ENCODE measurements at regions not wholly inside any gene's neighbourhood (a gene's known extent, or its start where the extent isn't known, plus 50 kb on each side); places are given as distances from the start of the nearest gene placed in this dataset.
A peak's percentile ranks its signal among the peaks of the same experiment; 100 is the strongest.
"Not testable (repeated sequence)": the region's sequence is repeated elsewhere in the genome, so short reads cannot be mapped to it uniquely, and the experiment has no call there.

GRCh38 chr2:144972676-144973075 lies 452.8 kb upstream of the ZEB2 start:
- DNase-seq (ENCODE audit: low read depth in 2 of 2), result no peak

DNA sequence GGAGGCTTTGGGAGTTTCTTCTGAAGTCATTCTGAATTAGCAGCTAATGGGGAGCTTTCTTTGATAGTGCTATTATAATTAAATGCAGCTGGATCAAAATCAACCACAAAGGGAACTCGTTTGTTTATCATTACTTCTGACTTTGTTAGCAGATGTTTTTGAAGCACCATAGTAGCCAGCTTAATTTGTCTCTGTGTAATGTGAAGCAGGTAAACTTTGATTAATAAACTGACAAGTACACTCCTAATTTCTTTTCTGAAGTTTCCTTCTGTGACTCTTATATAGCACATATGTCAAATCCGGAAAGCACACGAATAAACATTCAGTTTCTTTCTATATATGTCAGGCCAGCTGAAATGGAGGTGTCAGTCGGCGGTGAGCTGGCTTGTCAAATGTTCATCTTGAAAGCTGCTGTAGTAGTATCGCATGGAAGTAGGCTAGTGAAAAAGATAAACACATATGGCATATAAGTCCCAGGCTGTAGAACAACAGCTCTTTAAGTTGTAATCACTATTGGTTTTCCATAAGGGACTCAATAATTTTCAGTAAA lies 451.9 kb upstream of the ZEB2 start:
- DNase-seq (ENCODE audit: low read depth in 2 of 2), result no peak

GRCh38 chr2:144970410-144970809 lies 450.5 kb upstream of the ZEB2 start:
- DNase-seq (ENCODE audit: low read depth in 2 of 2), result not testable (repeated sequence)

DNA sequence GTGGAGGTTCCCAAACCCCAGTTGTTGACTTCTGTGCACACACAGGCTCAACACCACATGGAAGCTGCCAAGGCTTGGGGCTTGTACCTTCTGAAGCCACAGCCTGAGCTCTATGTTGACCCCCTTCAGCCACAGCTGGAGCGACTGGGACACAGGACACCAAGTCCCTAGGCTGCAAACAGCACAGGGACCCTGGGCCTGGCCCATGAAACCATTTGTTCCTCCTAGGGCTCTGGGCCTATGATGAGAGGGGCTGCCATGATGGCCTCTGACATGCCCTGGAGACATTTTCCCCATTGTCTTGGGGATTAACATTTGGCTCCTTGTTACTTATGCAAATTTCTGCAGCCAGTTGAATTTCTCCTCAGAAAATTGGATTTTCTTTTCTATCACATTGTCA lies 449.6 kb upstream of the ZEB2 start:
- not testable (repeated sequence) for DNase-seq (ENCODE audit: low read depth in 2 of 2)

- no peak for DNase-seq (ENCODE audit: low read depth in 2 of 2)
Observed at GRCh38 chr2:144967961-144968360, 448.0 kb upstream of the ZEB2 start.

DNA sequence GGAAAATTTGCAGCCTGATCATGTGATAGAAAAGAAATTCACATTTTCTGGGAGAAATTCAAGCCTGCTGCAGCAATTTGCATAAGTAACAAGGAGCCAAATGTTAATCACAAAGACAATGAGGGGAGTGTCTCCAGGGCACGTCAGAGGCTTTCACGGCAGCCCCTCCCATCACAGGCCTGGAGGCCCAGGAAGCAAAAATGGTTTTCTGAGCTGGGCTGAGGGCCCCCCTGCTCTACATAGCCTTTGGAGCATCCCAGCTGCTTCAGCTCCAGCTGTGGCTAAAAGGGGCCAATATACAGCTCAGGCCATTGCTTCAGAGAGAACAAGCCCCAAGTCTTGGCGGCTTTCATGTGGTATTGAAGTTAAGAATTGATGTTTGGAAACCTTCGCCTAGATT lies 445.3 kb upstream of the ZEB2 start:
- no peak for DNase-seq (ENCODE audit: low read depth in 2 of 2)

GRCh38 chr2:144963031-144963430 lies 443.1 kb upstream of the ZEB2 start:
- no peak for DNase-seq (ENCODE audit: low read depth in 2 of 2)

GRCh38 chr2:144959416-144959815 lies 439.5 kb upstream of the ZEB2 start:
- no peak for DNase-seq (ENCODE audit: low read depth in 2 of 2)

GRCh38 chr2:144950899-144951560 lies 431.1 kb upstream of the ZEB2 start:
- DNase-seq (ENCODE audit: low read depth in 2 of 2), result peak in 1 of 2 donors; percentile 43

DNA sequence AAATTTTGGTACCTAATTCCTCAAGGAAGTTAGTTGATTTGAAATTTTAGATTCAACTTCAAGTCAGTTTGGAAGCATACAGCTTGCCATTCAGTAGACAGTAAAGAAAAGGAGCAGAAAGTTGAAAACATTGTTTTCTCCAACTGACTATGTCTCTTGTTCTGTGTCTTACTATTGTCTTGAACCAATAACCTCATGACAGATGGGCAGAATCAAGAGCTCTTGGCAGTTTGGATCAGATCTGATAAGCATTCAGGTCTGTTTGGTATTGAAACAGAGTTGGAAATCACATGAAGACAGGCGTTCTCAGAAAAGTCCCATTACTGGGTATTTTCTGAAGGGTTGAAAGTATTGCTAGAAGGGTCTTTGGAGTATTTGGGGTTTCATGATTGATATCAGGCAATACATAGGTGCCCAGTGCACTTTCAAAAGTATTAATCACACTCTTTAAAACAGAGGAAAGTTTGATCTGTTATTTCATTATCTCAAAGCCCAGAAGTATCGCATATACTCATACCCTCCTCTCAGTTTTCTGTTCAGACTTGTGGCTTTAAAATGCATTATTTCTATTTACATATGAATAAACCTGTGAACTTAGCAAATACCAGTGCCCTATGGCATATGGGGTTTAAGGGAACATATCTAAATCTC lies 428.4 kb upstream of the ZEB2 start:
- DNase-seq (ENCODE audit: low read depth in 2 of 2), result no peak

GRCh38 chr2:144947709-144948037 lies 427.8 kb upstream of the ZEB2 start:
- DNase-seq (ENCODE audit: low read depth in 2 of 2), result no peak

DNA sequence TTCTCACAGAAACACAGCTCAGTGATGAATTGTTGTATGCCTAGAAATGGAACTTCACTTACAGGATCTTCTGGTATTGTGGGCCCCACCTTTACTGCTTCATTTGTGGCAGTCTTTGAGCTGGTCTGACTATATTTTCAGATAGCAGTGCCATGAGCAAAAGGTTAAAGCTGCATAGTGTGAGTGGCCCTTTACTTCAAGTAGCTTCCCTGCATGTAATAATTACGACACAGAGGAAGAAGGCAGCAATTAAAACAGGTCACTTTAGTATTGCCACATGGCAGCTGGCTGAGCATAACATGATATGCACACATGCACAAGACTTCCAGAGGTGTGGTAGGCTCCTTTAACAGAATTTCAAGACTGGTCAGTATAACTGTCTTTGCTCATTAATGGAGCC lies 426.3 kb upstream of the ZEB2 start:
- DNase-seq (ENCODE audit: low read depth in 2 of 2), result no peak

GRCh38 chr2:144944546-144945220 lies 424.8 kb upstream of the ZEB2 start:
- no peak for DNase-seq (ENCODE audit: low read depth in 2 of 2)

DNA sequence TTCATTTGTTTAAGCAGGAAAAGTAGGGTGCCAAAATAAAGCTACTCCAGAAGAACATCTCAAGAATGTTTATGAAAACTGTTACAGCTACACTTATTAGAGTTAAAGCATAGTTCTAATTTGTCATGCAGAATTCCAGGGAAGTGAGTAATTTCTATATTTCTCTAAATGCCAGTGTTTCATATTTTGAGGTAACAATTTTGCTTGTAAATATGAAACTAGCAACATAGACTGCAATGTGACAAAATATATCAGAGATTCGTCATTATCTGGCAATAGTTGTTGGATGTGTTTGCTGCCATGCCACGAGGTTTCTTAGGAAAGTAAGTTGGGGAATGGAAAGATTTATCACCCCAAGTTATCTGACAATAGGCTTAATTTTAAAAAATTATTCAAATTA lies 424.1 kb upstream of the ZEB2 start:
- peak; percentile 27 to 77 for DNase-seq (ENCODE audit: low read depth in 2 of 2)

GRCh38 chr2:144943293-144943941 lies 423.5 kb upstream of the ZEB2 start:
- DNase-seq (ENCODE audit: low read depth in 2 of 2), result peak in 1 of 2 donors; percentile 5

GRCh38 chr2:144942516-144943256 lies 422.8 kb upstream of the ZEB2 start:
- DNase-seq (ENCODE audit: low read depth in 2 of 2), result peak; percentile 55 to 80

GRCh38 chr2:144941743-144942488 lies 422.0 kb upstream of the ZEB2 start:
- DNase-seq (ENCODE audit: low read depth in 2 of 2), result no peak

DNA sequence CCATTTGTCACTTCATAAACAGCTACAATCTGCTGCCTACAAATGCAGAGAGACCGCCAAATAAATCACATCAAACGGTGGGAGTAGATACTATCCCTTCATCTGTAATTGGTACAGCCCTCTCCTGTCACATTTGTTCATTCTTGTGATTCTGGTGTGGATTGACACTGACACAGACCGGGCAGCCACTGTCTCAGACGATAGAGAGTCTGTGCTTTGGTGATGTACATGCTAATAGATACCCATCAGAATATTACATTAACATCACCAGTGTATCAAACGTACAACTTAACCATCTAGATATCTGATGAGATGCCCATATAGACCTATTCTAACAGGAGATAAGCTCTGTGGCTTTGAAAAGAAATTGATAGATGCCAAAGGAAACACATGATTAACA lies 419.7 kb upstream of the ZEB2 start:
- no peak for DNase-seq (ENCODE audit: low read depth in 2 of 2)

DNA sequence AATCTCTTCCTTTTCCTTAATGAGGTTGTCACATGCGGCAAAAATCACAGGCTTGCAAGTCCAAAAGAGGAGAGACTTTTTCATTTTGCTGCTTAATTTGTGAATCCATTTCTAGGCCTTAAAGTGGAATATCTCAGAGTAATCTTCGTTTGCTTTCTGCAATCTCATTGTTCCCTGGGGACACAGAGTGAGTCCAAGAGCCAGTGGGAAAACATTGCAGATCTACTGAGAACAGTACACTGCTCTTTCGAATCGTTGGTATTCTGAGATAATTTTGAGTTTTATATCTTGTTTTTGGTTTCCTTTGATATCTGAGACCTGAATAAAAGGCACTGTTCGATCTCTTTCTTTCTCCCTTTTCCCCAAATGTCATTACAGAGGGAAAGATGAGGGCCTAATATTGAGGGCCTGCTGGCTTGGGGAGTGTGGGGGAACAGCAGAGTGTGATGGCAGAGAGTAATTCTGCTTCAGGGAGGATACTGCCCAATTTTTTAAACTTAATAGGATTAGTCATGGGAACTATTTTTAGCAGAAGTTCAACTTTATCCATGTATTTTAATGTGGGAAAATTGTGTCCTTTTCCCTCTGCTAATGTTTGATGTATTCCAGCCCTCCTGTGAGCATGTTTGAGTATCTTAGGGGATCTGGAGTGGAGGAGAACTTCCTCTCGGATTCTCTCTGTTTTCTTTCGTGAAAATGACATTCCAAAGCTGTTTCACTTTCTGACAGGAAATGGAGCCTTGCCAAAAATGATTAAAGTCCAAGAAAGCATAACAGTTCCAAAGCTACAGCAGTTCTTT lies 418.2 kb upstream of the ZEB2 start:
- DNase-seq (ENCODE audit: low read depth in 2 of 2), result peak; percentile 63 to 87

DNA sequence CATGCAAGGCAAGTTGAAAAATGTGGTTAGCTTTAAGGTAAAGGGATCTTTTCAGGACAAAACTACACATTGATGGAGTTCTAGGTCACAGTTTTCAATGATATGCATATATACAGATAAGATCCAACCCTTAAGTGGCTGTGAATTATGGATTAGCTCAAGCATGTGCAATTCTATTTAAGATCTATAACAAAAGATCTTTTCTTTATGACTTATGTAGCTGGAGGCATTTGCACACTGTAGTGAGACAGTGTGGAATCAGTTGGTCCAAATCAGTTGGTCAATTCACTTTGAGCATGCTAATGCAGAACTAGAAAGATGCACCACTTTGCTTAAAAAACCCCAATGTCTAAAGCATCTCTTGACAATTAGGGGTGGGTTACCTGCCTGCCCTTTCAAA lies 417.1 kb upstream of the ZEB2 start:
- DNase-seq (ENCODE audit: low read depth in 2 of 2), result no peak

All from lung microvascular endothelial cell (primary cell).